HT-29 (cell line): ENCODE measurements at regions not wholly inside any gene's neighbourhood (a gene's known extent, or its start where the extent isn't known, plus 50 kb on each side); places are given as distances from the start of the nearest gene placed in this dataset.

ENCODE experiments used
- DNase-seq: peaks from one replicate; pipeline ENCODE4 v3.0.0-alpha.2; 2015; ENCODE audit warnings: low spot score

- no peak for DNase-seq
Observed at GRCh38 chr11:42473106-42473505, 838.7 kb upstream of the API5 start.

GRCh38 chr11:42482822-42483221 is 829.0 kb upstream of the API5 start:
- DNase-seq = no peak

GRCh38 chr11:42490506-42490905 is 821.3 kb upstream of the API5 start:
- DNase-seq = no peak

GRCh38 chr11:42494459-42494858 is 817.3 kb upstream of the API5 start:
- DNase-seq = no peak

GRCh38 chr11:42498971-42499370 is 812.8 kb upstream of the API5 start:
- DNase-seq = no peak

- DNase-seq = no peak
Observed at GRCh38 chr11:42502151-42502550, 809.6 kb upstream of the API5 start.

GRCh38 chr11:42521994-42522393 is 789.8 kb upstream of the API5 start:
- no peak for DNase-seq

GRCh38 chr11:42524534-42525227 is 787.1 kb upstream of the API5 start:
- peak; percentile 91 for DNase-seq

GRCh38 chr11:42526426-42526825 is 785.4 kb upstream of the API5 start:
- DNase-seq = no peak

- no peak for DNase-seq
Observed at GRCh38 chr11:42528471-42528870, 783.3 kb upstream of the API5 start.

- DNase-seq = no peak
Observed at GRCh38 chr11:42528911-42529310, 782.9 kb upstream of the API5 start.

- DNase-seq = no peak
Observed at GRCh38 chr11:42536611-42537360, 775.0 kb upstream of the API5 start.

- DNase-seq = no peak
Observed at GRCh38 chr11:42542336-42542735, 769.5 kb upstream of the API5 start.

- DNase-seq = no peak
Observed at GRCh38 chr11:42543844-42544419, 767.9 kb upstream of the API5 start.

- DNase-seq = no peak
Observed at GRCh38 chr11:42544726-42545125, 767.1 kb upstream of the API5 start.

GRCh38 chr11:42545954-42546353 is 765.8 kb upstream of the API5 start:
- DNase-seq = no peak

GRCh38 chr11:42552786-42553185 is 759.0 kb upstream of the API5 start:
- no peak for DNase-seq

GRCh38 chr11:42555190-42555589 is 756.6 kb upstream of the API5 start:
- no peak for DNase-seq

GRCh38 chr11:42571131-42571877 is 740.5 kb upstream of the API5 start:
- no peak for DNase-seq

GRCh38 chr11:42571878-42572610 is 739.8 kb upstream of the API5 start:
- DNase-seq = no peak

GRCh38 chr11:42576318-42576717 is 735.5 kb upstream of the API5 start:
- no peak for DNase-seq

GRCh38 chr11:42589286-42589685 is 722.5 kb upstream of the API5 start:
- no peak for DNase-seq
